H9 (cell line): ENCODE measurements at regions not wholly inside any gene's neighbourhood (a gene's known extent, or its start where the extent isn't known, plus 50 kb on each side); places are given as distances from the start of the nearest gene placed in this dataset.

ENCODE experiments used
- DNase-seq: peaks from one replicate; pipeline ENCODE4 v3.0.0-alpha.2; 2017
- H2AFZ ChIP-seq: one replicate; pipeline ENCODE4 v1.6.1; 2013; ENCODE audit warnings: mild to moderate bottlenecking, low read length, control low read depth, moderate library complexity
- H2AK5ac ChIP-seq: 2 replicates; pipeline ENCODE4 v1.6.1; 2013; ENCODE audit warnings: low read length, control low read depth, mixed read lengths; ENCODE audit not compliant: insufficient read length
- H2BK120ac ChIP-seq: one replicate; pipeline ENCODE4 v1.6.1; 2013; ENCODE audit warnings: low read depth, mild to moderate bottlenecking, low read length, control low read depth, inconsistent platforms; ENCODE audit not compliant: poor library complexity, severe bottlenecking
- H2BK12ac ChIP-seq: 2 replicates; pipeline ENCODE4 v1.6.1; 2013; ENCODE audit warnings: low read length, control low read depth, mixed read lengths, low read depth; ENCODE audit not compliant: insufficient read length
- H2BK15ac ChIP-seq: 2 replicates; pipeline ENCODE4 v1.6.1; 2013; ENCODE audit warnings: low read depth, low read length, control low read depth
- H2BK20ac ChIP-seq: one replicate; pipeline ENCODE4 v1.6.1; 2013; ENCODE audit warnings: low read depth, mild to moderate bottlenecking, low read length, control low read depth, inconsistent platforms; ENCODE audit not compliant: poor library complexity, severe bottlenecking
- H2BK5ac ChIP-seq: 2 replicates; pipeline ENCODE4 v1.6.1; 2013; ENCODE audit warnings: low read length, control low read depth, mixed read lengths; ENCODE audit not compliant: insufficient read length
- H3K14ac ChIP-seq: 2 replicates; pipeline ENCODE4 v1.6.1; 2013; ENCODE audit warnings: low read length, control low read depth; ENCODE audit not compliant: insufficient read depth
- H3K18ac ChIP-seq: 2 replicates; pipeline ENCODE4 v1.6.1; 2013; ENCODE audit warnings: low read depth, mild to moderate bottlenecking, mixed read lengths, low read length, control low read depth; ENCODE audit not compliant: insufficient read length
- H3K23ac ChIP-seq: 2 replicates; pipeline ENCODE4 v1.6.1; 2013; ENCODE audit warnings: low read length, control low read depth, mixed read lengths, low read depth; ENCODE audit not compliant: insufficient read length
- H3K23me2 ChIP-seq: 2 replicates; pipeline ENCODE4 v1.6.1; 2013; ENCODE audit warnings: low read depth, mild to moderate bottlenecking, mixed read lengths, low read length, control low read depth; ENCODE audit not compliant: insufficient read length, poor library complexity, severe bottlenecking
- H3K27ac ChIP-seq: 2 replicates; pipeline ENCODE4 v1.5.1; 2013; ENCODE audit warnings: low read length, control low read depth, mixed read lengths, low read depth; ENCODE audit not compliant: insufficient read length
- H3K27me3 ChIP-seq: 2 replicates; pipeline ENCODE4 v1.6.1; 2013; ENCODE audit warnings: low read length, control low read depth, inconsistent platforms; ENCODE audit not compliant: insufficient read depth
- H3K4ac ChIP-seq: 2 replicates; pipeline ENCODE4 v1.6.1; 2013; ENCODE audit warnings: low read depth, mild to moderate bottlenecking, control low read depth, inconsistent platforms, low read length, moderate library complexity
- H3K4me1 ChIP-seq: 2 replicates; pipeline ENCODE4 v1.6.1; 2013; ENCODE audit warnings: low read length, control low read depth, inconsistent platforms; ENCODE audit not compliant: insufficient read depth
- H3K4me2 ChIP-seq: 2 replicates; pipeline ENCODE4 v1.6.1; 2013; ENCODE audit warnings: low read length, control low read depth, mixed read lengths; ENCODE audit not compliant: insufficient read length, insufficient read depth
- H3K56ac ChIP-seq: 2 replicates; pipeline ENCODE4 v1.6.1; 2013; ENCODE audit warnings: low read depth, mild to moderate bottlenecking, mixed read lengths, low read length, control low read depth; ENCODE audit not compliant: insufficient read length
- H3K79me1 ChIP-seq: 2 replicates; pipeline ENCODE4 v1.6.1; 2013; ENCODE audit warnings: low read depth, mild to moderate bottlenecking, moderate library complexity, low read length, control low read depth, inconsistent platforms; ENCODE audit not compliant: insufficient read depth, poor library complexity, severe bottlenecking
- H3K79me2 ChIP-seq: 2 replicates; pipeline ENCODE4 v1.6.1; 2013; ENCODE audit warnings: low read length, control low read depth, inconsistent platforms; ENCODE audit not compliant: insufficient read depth
- H3K9ac ChIP-seq: 2 replicates; pipeline ENCODE4 v1.6.1; 2013; ENCODE audit warnings: low read length, control low read depth, mixed read lengths; ENCODE audit not compliant: insufficient read length; ENCODE audit errors: extremely low read depth
- H3K9me3 ChIP-seq: one replicate; pipeline ENCODE4 v1.6.1; 2013; ENCODE audit warnings: low read depth, low read length, inconsistent platforms; ENCODE audit not compliant: control insufficient read depth
- H3T11ph ChIP-seq: one replicate; pipeline ENCODE4 v1.6.1; 2013; ENCODE audit warnings: mild to moderate bottlenecking, low read length, control low read depth, inconsistent platforms
- H4K20me1 ChIP-seq: one replicate; pipeline ENCODE4 v1.6.1; 2013; ENCODE audit not compliant: control insufficient read depth, insufficient read length, insufficient read depth
- H4K5ac ChIP-seq: 2 replicates; pipeline ENCODE4 v1.6.1; 2013; ENCODE audit warnings: low read depth, mild to moderate bottlenecking, mixed read lengths, low read length, control low read depth; ENCODE audit not compliant: insufficient read length
- H4K8ac ChIP-seq: replicated peaks from 2 replicates; pipeline ENCODE4 v1.6.1; 2013; ENCODE audit warnings: low read length, control low read depth, mixed read lengths, low read depth; ENCODE audit not compliant: insufficient read length
- H4K91ac ChIP-seq: 2 replicates; pipeline ENCODE4 v1.6.1; 2013; ENCODE audit warnings: low read depth, mild to moderate bottlenecking, moderate library complexity, mixed read lengths, low read length, control low read depth; ENCODE audit not compliant: insufficient read length
- H3K27ac Mint-ChIP-seq, 3 experiments: 2 replicates in 2 of 3; 3 replicates in 1 of 3; pipeline ENCODE4 v1.8.0; 2020 to 2021; ENCODE audit warnings: mixed read lengths in 3 of 3, mild to moderate bottlenecking in 1 of 3, moderate library complexity in 1 of 3
- H3K27me3 Mint-ChIP-seq: 2 replicates; pipeline ENCODE4 v1.8.0; 2021; ENCODE audit warnings: low read depth, mild to moderate bottlenecking, moderate library complexity, mixed read lengths
- H3K36me3 Mint-ChIP-seq, 3 experiments: 2 replicates in 2 of 3; 3 replicates in 1 of 3; pipeline ENCODE4 v1.8.0; 2020 to 2021; ENCODE audit warnings: low read depth in 3 of 3, mixed read lengths in 3 of 3; ENCODE audit not compliant: insufficient read depth in 1 of 3
- H3K4me1 Mint-ChIP-seq, 2 experiments: 2 replicates each; pipeline ENCODE4 v1.8.0; 2020; ENCODE audit warnings: mixed read lengths in 2 of 2
- H3K4me3 Mint-ChIP-seq, 2 experiments: 2 replicates in 1 of 2; 3 replicates in 1 of 2; pipeline ENCODE4 v1.8.0; 2020 to 2021; ENCODE audit warnings: mild to moderate bottlenecking in 2 of 2, mixed read lengths in 2 of 2, moderate library complexity in 1 of 2
- H3K9me3 Mint-ChIP-seq, 2 experiments: 2 replicates in 1 of 2; 3 replicates in 1 of 2; pipeline ENCODE4 v1.8.0; 2020; ENCODE audit warnings: mild to moderate bottlenecking in 2 of 2, mixed read lengths in 2 of 2, moderate library complexity in 1 of 2
- CTCF ChIP-seq: fragments of 200-600 bp; sonication (generic); conservative IDR thresholded peaks from 3 replicates; pipeline ENCODE4 v1.8.0; 2021; ENCODE audit warnings: antibody characterized with exemption, mild to moderate bottlenecking

- H3K4ac ChIP-seq: no peak overlapping the region
- H3K4me3 Mint-ChIP-seq: no peak overlapping the region
- H2BK120ac ChIP-seq: no peak overlapping the region
- H2AFZ ChIP-seq: no peak overlapping the region
- H3K23ac ChIP-seq: no peak overlapping the region
- no peak overlapping the region for H4K8ac ChIP-seq
- no peak overlapping the region for H2BK12ac ChIP-seq
- H2BK5ac ChIP-seq: no peak overlapping the region
- H3K18ac ChIP-seq: no peak overlapping the region
- no peak overlapping the region for H3K9ac ChIP-seq
- no peak for TF ChIP-seq CTCF
- DNase-seq: no peak
- H3K4me2 ChIP-seq: no peak overlapping the region
- H2AK5ac ChIP-seq: no peak overlapping the region
- H2BK15ac ChIP-seq: no peak overlapping the region
- no peak overlapping the region for H3T11ph ChIP-seq
- no peak overlapping the region for H3K14ac ChIP-seq
- no peak overlapping the region for H3K27ac Mint-ChIP-seq
- no peak overlapping the region for H3K27ac ChIP-seq
- no peaks in the 10 kb centered on the region for H4K20me1 ChIP-seq
- no peaks in the 10 kb centered on the region; a peak in 1 of 5 replicates for H3K9me3 Mint-ChIP-seq
- no peaks in the 10 kb centered on the region for H3K9me3 ChIP-seq
- no peaks in the 10 kb centered on the region for H3K4me1 ChIP-seq
- H4K91ac ChIP-seq: no peak overlapping the region
- H3K27me3 Mint-ChIP-seq: no peaks in the 10 kb centered on the region
- H4K5ac ChIP-seq: no peak overlapping the region
- H3K27me3 ChIP-seq: no peaks in the 10 kb centered on the region
- H3K36me3 Mint-ChIP-seq: no peaks in the 10 kb centered on the region
- no peak overlapping the region for H3K56ac ChIP-seq
- peaks cover 6 to 7% of the 10 kb centered on the region in 2 experiments for H3K4me1 Mint-ChIP-seq
- no peaks in the 10 kb centered on the region for H3K79me1 ChIP-seq
- no peaks in the 10 kb centered on the region for H3K23me2 ChIP-seq
- H2BK20ac ChIP-seq: no peak overlapping the region
- no peaks in the 10 kb centered on the region for H3K79me2 ChIP-seq
These were observed 325.4 kb upstream of the MEF2C start for GRCh38 chr5:89208392-89208791.
